GM18868 (cell line): ENCODE measurements at regions not wholly inside any gene's neighbourhood (a gene's known extent, or its start where the extent isn't known, plus 50 kb on each side); places are given as distances from the start of the nearest gene placed in this dataset.

Experiments
- ATAC-seq: cut with Tn5 transposase; IDR thresholded peaks from one replicate; pipeline ENCODE4 v1.9.1; 2021; ENCODE audit warnings: mild to moderate bottlenecking, moderate library complexity; ENCODE audit not compliant: unreplicated experiment

DNA sequence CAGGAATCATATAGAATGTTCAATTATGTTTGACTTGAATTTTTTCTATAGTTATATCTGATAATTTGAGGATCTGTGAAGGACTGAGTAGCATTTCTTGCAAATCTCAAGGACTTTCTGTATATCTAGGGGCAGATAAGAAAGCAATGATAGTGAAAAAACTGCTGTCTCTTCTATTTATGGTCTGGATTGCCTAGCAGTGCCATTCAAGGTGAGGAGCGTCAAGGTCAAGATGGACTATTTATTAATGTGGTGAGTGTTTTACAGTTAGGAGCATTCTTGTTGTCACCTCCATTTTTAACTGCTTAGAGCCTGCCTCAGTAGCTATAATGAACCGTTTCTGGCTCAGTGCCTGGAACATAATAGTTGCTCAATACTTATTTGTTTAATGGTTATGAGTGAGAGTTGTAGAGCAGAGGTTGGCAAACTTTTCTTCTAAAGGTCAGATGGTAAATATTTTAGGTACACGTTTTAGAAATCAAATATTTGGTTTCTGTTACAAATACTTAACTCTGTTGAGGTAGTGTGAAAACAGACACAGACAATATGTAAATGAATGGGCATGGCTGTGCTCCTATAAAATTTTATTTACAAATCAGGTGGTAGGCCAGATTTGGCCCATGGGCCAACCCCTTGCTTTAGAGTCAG lies 523.2 kb upstream of the IGFBP7 start:
- no peak for ATAC-seq

DNA sequence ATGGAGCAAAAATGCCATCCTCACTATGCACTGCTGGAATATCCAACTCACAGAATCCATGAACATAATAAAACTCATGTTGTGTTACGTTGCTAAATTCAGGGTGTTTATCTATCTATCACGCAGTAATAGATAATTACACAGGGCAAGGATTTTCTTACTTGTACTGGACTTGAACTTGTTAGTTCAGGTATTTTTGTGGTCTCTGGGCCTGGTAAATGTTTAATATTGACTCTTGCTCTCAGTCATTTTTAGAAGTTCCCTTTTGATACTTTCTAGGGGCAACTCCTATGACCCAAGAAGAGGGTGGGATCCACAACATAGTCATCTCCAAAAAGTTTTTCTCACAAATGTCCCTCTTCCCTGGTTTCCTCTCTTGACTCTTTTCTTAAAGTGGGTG lies 522.4 kb upstream of the IGFBP7 start:
- ATAC-seq: no peak

DNA sequence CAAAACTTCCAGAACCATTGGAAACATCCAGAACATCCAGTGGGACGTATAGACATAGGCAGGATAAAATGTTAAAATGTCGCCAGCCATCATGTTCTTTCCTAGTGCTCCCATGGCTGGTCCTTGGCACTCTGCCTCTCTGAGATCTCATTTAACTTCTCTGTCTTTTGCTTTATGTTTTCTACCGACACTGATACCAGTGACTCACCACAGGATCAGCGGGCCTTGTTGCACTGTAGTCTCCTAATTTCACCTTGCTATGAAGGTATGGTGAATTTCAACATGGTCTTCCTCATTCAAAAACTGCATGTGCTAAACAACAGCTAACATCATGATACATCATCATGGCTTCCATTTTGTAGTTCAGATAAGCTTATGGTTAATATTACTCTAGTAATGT lies 521.0 kb upstream of the IGFBP7 start:
- ATAC-seq: no peak

DNA sequence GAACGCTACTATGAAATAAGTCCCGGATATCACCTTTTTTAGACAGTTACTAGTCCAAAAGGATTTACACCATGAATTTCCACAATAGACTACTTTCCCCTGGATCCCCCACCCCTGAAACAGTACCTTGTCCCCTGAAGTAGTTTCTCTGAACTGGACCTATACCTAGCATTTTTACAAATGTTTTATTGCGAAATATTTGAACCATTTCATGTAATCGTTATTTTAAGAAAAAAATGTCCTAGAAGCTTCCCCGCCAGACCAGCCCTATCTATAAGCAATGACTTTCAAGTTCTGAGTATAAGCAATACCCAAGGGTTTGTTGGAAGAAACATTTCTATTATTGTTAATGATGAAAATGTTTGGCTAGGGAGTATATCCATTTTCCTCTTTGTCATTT lies 517.8 kb upstream of the IGFBP7 start:
- ATAC-seq: no peak

DNA sequence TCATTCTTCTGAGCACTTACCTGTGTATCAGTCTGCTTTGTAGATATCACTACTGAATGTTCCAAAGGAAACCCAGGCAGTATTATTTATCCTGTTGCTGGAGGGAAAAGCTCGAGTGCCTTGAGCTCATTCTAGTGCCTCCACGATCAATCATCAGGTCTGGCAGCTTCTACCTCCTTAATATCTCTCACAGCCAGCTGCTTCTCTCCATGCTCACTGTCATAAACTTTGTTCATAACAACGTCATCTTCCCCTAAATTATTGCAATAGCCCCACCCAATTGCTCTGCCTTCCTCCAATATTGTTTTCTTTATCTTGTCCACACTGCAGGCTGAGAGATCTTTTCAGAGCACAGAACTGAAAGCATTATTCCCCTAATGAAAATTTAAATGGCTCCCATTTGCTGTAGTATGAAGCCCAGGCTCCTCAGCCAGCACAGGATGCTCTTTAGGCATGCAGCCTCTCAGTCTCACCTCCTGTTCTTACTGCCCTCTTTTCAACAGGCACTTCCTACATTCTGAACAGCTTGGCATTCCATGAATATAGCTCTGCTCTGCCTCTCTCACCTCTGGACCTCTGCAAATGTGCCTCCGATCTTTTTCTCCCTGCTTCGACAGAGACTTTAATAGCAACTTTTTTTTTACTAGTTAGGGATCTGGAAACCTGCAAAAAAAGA lies 504.2 kb upstream of the IGFBP7 start:
- ATAC-seq: no peak

DNA sequence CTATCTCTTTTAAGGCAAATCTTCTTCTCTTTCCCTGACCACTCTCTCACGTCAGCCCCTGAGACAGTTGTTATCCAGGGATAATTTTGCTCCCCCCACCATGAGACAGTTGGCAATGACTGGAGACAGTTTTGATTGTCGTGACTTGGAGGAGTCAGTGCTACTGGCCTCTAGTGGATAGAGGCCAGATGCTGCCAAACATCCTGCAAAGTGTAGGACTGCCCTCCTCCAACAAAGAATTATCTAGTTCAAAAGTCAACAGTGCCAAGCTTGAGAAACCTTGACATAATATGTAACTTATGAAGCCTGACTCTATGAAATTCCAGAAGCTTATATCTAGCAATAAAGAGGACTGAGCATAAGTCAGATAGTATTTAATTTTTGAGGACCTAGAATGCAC lies 502.1 kb upstream of the IGFBP7 start:
- no peak for ATAC-seq

DNA sequence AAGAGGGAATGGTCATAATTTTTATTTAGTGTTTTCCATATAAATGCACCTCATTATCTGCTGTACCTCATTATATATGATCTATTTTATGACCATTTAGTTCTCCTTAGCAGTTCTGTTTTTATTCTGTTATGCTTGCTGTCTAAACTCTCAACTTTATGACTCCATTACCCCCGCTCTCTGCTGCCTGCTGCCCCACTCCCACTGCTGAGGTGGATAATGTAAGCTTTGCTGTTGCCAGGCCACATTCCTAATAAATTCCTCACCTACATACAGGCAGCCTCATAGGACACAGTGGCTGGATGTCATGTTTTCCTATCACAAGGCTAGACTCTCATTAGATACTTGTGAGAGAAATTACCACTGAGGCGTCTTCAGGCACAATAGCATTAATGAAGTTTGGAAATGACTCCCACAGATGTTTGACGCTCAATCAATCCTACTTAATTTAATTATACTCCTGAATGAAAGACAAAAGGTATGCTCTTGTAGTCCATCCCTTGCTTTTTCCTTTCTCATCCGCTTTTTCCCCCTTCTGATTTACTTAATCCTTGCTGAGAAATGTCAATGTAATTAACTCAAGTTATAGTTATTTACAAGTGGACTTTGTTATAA lies 497.5 kb upstream of the IGFBP7 start:
- no peak for ATAC-seq

DNA sequence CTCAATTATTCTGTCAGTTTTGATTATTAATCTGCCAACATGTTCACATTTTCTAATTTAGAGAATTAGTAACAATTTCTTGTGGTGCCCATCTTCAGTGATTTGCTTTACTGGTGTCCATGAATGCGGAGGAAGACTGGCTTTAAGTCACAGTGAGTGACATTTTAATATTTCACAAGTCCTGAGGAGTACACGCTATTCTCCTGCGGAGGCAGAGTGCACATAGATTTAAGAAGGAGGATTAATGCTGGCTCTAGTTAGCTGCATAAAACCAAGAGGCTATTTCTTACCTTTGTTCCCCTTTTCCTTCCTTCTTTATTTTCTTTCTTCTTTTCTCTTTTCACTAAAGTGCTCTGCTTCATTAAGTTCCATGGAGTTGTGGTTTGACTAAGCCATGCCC lies 495.2 kb upstream of the IGFBP7 start:
- ATAC-seq: no peak

DNA sequence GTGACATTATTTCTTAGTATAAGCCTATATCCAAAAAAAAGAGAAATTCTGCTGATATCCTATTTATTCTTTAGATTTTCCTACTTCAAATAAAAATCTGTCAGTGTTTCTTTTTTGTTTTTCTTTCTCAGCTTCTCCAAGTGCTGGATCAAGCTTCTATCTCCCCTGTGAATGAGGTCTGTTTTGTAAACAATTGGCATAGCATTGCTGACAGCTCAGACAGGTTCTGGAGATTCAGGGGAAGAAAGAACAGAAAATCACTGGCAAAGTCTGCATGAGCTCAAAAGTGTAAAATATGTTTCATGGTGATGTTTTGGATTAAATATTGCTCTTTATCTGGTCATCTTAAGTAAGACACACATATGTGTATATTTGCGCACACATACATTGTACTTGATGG lies 492.0 kb upstream of the IGFBP7 start:
- ATAC-seq: no peak

DNA sequence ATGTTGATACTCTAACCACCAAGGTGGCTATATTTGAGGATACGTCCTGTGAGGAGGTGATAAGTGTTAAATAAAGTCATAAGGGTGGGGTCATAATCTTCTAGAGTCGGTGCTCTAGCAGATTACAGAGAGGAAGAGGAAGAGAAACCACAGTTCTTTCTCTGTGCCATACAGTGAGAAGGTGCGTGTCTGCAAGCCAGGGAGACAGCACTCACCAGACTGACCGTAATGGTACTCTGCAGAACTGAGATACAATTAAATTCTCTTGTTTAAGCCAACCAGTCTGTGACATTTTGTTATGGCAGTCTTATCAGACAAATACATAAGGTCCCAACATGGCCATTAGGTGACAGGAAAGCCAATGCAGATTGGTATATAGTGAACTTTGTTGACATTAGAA lies 480.9 kb upstream of the IGFBP7 start:
- ATAC-seq: no peak

DNA sequence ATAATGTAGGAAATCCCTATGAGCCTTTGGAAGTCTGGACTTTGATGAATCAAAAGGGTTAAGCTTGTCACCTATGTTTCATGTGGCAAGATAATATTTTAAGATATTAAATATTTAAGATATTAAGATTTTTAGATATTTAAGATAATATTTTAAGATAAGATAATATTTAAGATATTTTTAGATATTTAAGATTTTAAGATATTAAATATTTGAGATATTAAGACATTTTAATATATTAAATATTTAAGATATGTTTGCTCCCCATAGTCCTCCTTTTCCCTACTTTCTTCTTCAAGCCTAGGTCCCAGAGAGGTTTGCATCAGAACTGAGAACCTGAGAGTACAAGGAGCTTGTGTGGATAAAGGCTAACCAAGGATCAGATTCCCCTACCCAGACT lies 478.4 kb upstream of the IGFBP7 start:
- ATAC-seq: no peak

DNA sequence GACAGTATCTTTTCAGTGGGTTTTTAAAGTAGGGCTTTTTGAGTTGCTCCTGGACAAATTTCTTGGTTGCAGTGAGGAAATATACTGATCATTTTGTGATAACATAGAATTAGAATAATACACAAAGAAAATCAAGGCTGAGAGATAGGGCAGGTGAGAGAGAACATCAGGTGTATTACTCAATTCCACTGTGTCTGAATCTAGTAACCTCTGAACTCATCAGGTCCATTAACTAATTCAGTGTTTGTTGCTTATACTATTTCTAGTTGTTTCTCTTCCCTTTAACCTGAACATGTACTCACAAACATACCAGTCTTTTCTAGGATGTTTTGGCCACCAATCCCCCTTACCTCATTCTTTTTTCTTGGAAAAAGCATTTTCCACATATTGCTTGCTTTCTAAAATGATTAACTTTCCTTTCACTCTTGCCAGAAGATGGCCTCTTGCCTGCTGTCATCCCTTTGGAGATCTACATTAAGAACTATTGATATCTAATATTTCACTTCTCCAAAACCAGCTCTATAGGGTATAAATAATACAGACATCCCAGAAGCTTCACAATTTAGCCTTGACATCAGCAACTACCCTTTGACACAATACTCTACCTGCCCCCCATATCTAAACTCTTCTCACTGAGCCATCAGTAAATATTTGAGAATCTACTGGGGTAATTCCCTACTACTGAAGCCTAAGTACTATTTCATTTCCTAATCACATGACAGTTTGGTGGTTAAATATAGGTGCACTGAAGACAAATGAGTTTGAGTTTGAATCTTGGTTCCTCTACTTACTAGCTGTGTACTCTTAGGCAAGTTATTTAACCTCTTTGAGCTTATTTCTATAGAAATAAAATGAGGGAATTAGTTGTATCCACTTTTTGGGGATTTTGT lies 470.8 kb upstream of the IGFBP7 start:
- ATAC-seq: no peak

DNA sequence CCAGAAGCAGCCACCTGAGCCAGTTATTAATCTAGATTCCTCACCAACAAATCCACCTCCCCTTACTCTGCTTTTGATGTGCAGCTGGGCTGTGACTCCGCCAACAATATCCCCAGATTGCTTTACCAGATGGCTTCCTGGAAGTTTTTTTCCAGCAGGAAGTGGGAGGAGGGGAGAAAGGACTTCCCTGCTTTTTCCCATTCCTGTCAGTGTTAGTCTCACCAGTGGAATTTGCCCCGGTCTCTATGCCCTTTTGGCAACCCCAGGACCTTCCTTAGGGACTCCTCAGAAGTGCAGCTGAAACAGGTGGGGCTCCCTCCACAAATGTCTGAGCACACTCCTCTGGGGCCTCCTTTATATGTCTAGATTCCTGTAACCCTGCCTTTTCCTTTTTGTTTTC lies 465.2 kb upstream of the IGFBP7 start:
- no peak for ATAC-seq

DNA sequence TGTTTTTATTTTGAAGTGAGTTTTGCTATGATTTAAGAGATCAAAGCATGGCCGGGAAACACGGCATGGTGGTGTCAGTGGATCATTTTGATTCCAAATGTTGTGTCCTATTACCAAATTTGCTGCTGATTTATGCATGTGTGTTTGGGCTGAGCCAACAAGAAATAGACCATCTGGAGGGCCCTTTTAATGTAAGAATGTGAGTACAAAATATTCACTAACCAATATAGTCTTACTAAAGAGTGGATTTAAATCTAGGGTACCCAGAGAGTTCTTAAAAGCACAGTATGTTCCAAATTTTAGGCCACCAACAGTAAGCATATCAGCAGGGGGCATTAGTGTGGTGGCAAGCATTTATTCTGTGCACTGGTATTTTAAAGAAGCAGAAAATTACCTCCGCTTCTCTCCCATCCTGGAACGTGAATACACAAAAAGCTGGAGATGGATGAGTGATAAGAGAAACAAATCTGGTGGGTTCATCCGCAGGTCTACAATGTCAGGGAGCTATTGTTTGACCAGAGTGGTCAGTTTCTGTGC lies 444.4 kb upstream of the IGFBP7 start:
- ATAC-seq: no peak

DNA sequence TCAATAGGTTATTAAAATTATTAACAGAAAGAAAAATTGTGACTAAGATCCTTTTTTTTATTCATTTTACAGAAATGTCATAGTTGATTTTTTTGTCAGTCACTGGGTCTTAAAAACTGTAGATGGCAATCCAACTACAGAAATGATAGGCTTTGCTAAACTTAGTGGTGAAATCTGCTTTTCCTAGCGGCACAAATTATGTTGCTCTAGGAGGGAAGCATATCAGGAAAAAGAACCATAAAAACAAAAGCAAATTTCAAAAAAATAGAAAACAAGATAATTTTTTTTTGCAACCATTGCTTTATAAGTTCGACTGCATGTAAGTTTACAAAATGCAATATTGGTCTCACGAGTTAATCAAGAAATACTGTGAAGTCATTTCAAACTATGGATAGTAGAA lies 443.5 kb upstream of the IGFBP7 start:
- ATAC-seq: no peak

DNA sequence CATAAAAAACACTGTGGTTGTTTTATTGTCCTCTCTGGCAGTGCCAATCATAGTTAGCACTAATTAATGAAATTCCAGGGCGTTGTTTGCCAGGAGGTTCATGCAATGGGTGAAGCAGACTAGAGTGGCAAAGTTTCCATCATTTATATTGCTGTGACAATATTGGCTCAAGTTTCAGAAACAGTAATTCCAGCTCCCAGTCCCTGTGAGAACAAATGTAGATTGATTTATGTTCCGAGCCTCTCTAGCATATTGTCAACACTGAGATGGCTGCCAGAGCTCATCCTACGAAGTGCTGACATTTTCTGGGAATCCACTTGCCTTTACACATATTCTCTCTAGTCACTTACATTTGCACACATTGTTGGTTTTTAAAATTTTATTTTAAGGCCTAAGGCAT lies 440.0 kb upstream of the IGFBP7 start:
- no peak for ATAC-seq

DNA sequence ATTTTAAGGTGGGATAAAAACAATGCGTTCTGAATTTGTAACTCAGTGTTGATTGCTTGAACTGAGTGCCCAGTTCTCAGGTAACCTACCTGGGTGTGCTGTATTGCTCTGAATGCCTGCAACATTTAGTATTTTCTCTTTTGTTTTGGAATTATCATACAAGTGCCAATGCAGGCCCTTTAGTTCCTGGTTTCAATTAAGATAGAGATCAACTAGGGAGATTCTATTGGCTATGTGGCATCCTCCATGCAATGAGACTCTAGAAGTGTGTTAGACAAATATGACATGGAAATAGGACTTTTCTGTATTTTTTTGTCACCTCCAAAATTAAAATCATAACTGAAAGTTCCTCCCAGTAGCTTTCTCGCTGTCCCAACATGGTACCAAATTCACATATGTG lies 438.7 kb upstream of the IGFBP7 start:
- no peak for ATAC-seq

DNA sequence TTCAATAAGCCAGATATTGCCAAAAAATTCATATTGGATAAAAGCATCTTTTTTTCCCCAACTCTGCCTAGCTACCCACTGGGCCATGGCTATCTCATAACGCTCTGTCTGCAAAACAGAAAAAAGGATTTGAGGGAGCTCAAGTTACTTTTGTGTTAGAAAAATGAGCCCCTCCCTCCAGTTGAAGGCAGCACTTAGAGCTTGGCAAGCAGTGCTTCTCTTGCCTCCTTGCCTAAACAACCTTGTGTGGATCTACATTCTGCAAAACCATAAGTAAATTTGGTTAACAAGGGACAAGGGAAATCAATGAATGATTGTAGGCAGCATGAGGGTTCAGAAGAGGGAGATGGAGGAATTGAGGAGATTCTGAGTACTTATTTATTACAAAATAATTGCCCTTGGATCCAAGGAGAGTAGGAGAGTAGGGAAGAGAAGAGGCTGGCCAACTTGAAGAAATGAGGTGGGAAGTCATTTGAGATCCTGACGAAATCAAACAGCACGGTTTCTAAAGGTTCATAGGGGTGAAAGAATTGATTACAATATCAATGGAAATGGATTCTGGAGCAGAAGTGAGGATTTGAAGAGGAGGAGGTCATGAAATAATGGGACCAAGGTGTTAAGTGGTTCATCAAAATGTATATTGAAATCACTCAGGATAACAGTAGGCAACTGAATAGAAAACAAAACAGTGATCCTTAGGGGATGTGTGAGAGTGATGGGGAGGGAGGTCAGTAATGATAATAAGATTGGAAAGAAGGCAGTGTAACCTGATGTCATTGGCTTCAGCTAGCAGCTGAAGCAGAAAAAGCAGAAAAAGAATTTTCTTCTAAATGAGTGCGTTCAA lies 434.8 kb upstream of the IGFBP7 start:
- ATAC-seq: no peak

DNA sequence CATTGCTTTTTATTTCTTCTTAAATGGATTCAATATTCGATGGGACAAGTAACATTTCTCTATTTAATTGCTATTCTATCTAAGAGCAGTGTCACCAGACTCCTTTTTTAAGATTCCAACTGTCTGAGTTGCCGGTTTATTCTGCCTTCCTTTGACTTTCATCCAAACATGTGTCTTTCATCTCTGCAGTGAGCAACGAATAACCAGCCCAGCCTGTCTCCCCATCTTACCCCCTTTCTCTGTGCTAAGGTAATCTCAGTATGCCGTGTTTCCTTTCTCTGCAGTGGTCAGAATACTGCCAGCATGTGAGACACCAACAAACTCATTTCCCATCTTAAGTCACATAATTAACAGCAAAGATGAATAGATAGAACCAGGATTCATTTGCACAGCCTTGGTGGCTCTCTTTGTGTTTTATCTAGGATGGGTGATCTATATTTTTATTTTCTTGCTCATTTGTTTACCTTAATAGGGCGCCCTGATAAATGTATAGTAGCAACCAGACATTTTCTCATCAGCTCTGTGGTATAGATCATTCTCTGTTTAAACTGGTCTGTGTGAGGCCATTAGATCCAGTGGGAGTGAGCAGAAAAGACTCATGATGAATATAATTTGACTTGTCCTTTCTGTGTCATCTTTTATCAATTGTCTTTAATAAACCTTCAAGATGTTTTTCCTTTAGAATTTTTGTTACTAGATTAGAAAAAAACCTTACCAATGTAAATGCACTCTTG lies 394.8 kb upstream of the IGFBP7 start:
- no peak for ATAC-seq

DNA sequence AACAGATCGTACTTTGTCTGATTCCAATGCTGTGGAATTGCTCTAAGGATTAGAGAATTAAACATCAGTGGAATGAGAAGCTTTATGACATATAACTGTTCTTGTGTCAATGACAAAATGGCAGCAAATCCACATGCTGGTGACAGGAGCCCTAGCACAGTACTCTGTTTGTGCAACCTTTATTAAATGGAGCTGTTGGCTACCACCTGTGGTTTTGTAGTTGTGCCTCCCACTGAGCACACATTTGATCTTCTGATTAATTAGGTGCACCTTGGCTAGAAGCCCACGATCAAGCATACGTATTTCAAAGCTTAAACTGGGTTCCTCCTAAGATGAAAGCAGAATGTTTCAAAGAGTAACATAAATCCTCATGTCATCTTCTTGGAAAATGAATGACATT lies 394.0 kb upstream of the IGFBP7 start:
- ATAC-seq: no peak
